WTC11 (cell line): ENCODE measurements at regions not wholly inside any gene's neighbourhood (a gene's known extent, or its start where the extent isn't known, plus 50 kb on each side); places are given as distances from the start of the nearest gene placed in this dataset.

Experiments
- CREB1 ChIP-seq: sonication (generic); formaldehyde crosslinking; IDR thresholded peaks from 2 replicates; pipeline ENCODE4 v1.8.0; 2023; ENCODE audit warnings: mild to moderate bottlenecking, missing genetic modification reagents
- CREM ChIP-seq: sonication (generic); formaldehyde crosslinking; IDR thresholded peaks from 2 replicates; pipeline ENCODE4 v1.8.1; 2022; ENCODE audit warnings: mild to moderate bottlenecking, missing genetic modification reagents, moderate library complexity
- ELF4 ChIP-seq: sonication (generic); formaldehyde crosslinking; IDR thresholded peaks from 2 replicates; pipeline ENCODE4 v1.8.1; 2022; ENCODE audit warnings: low read depth, mild to moderate bottlenecking, moderate library complexity, missing genetic modification reagents
- FOXK1 ChIP-seq: sonication (generic); formaldehyde crosslinking; IDR thresholded peaks from 2 replicates; pipeline ENCODE4 v1.8.0; 2022; ENCODE audit warnings: mild to moderate bottlenecking, moderate library complexity, missing genetic modification reagents
- MYBL2 ChIP-seq: sonication (generic); formaldehyde crosslinking; IDR thresholded peaks from 2 replicates; pipeline ENCODE4 v1.8.1; 2023; ENCODE audit warnings: mild to moderate bottlenecking, moderate library complexity, missing genetic modification reagents
- NFE2L1 ChIP-seq: sonication (generic); formaldehyde crosslinking; IDR thresholded peaks from 2 replicates; pipeline ENCODE4 v1.8.1; 2023; ENCODE audit warnings: missing genetic modification reagents
- NFYB ChIP-seq: sonication (generic); formaldehyde crosslinking; conservative IDR thresholded peaks from 2 replicates; pipeline ENCODE4 v1.8.0; 2022; ENCODE audit warnings: low read depth, missing genetic modification reagents
- TEAD4 ChIP-seq: sonication (generic); formaldehyde crosslinking; IDR thresholded peaks from 2 replicates; pipeline ENCODE4 v1.8.0; 2022; ENCODE audit warnings: mild to moderate bottlenecking, missing genetic modification reagents
- ZNF396 ChIP-seq: fragments of 250-450 bp; sonication (Bioruptor Pico); IDR thresholded peaks from 2 replicates; pipeline ENCODE4 v1.8.0; 2021; ENCODE audit warnings: mild to moderate bottlenecking, moderate library complexity, borderline replicate concordance
- TF ChIP-seq, protein P1 (sequence below): fragments of 200-600 bp; IDR thresholded peaks from 2 replicates; pipeline ENCODE4 v1.8.0; 2022; ENCODE audit warnings: antibody characterized with exemption
- TF ChIP-seq, protein P2 (sequence below): sonication (generic); formaldehyde crosslinking; IDR thresholded peaks from 2 replicates; pipeline ENCODE4 v1.8.0; 2022; ENCODE audit warnings: mild to moderate bottlenecking, missing genetic modification reagents
- TF ChIP-seq, protein P3 (sequence below): sonication (generic); formaldehyde crosslinking; IDR thresholded peaks from 2 replicates; pipeline ENCODE4 v1.8.0; 2022; ENCODE audit warnings: mild to moderate bottlenecking, missing genetic modification reagents

- TF ChIP-seq, protein P1, sequence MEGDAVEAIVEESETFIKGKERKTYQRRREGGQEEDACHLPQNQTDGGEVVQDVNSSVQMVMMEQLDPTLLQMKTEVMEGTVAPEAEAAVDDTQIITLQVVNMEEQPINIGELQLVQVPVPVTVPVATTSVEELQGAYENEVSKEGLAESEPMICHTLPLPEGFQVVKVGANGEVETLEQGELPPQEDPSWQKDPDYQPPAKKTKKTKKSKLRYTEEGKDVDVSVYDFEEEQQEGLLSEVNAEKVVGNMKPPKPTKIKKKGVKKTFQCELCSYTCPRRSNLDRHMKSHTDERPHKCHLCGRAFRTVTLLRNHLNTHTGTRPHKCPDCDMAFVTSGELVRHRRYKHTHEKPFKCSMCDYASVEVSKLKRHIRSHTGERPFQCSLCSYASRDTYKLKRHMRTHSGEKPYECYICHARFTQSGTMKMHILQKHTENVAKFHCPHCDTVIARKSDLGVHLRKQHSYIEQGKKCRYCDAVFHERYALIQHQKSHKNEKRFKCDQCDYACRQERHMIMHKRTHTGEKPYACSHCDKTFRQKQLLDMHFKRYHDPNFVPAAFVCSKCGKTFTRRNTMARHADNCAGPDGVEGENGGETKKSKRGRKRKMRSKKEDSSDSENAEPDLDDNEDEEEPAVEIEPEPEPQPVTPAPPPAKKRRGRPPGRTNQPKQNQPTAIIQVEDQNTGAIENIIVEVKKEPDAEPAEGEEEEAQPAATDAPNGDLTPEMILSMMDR = no peak
- no peak for TF ChIP-seq ELF4 (CRISPR knock-in tag)
- TF ChIP-seq FOXK1 (CRISPR knock-in tag) = no peak
- TF ChIP-seq, protein P2, sequence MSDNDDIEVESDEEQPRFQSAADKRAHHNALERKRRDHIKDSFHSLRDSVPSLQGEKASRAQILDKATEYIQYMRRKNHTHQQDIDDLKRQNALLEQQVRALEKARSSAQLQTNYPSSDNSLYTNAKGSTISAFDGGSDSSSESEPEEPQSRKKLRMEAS (CRISPR knock-in tag) = no peak
- TF ChIP-seq NFE2L1 (CRISPR knock-in tag) = no peak
- TF ChIP-seq MYBL2 (CRISPR knock-in tag) = no peak
- TF ChIP-seq, protein P3, sequence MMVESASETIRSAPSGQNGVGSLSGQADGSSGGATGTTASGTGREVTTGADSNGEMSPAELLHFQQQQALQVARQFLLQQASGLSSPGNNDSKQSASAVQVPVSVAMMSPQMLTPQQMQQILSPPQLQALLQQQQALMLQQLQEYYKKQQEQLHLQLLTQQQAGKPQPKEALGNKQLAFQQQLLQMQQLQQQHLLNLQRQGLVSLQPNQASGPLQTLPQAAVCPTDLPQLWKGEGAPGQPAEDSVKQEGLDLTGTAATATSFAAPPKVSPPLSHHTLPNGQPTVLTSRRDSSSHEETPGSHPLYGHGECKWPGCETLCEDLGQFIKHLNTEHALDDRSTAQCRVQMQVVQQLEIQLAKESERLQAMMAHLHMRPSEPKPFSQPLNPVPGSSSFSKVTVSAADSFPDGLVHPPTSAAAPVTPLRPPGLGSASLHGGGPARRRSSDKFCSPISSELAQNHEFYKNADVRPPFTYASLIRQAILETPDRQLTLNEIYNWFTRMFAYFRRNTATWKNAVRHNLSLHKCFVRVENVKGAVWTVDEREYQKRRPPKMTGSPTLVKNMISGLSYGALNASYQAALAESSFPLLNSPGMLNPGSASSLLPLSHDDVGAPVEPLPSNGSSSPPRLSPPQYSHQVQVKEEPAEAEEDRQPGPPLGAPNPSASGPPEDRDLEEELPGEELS (CRISPR knock-in tag) = no peak
- no peak for TF ChIP-seq TEAD4 (CRISPR knock-in tag)
- no peak for TF ChIP-seq CREB1 (CRISPR knock-in tag)
- TF ChIP-seq NFYB (CRISPR knock-in tag) = no peak
- TF ChIP-seq CREM (CRISPR knock-in tag) = no peak
- TF ChIP-seq ZNF396 = no peak
These were observed 341.8 kb upstream of the CNTNAP2 start for GRCh38 chr7:145774777-145775176.
